Activated naive CD8-positive, alpha-beta T cell treated with anti-CD3 and anti-CD28 coated beads for 36 hours (primary cell): ENCODE measurements at regions not wholly inside any gene's neighbourhood (a gene's known extent, or its start where the extent isn't known, plus 50 kb on each side); places are given as distances from the start of the nearest gene placed in this dataset.

Experiments used
- DNase-seq: peaks from one replicate; pipeline ENCODE4 v3.0.0; 2021
- H3K27ac Mint-ChIP-seq: one replicate; pipeline ENCODE4 v1.8.0; 2022; ENCODE audit warnings: mild to moderate bottlenecking, moderate library complexity, mixed read lengths
- H3K27me3 Mint-ChIP-seq: one replicate; pipeline ENCODE4 v1.8.0; 2022; ENCODE audit warnings: mild to moderate bottlenecking, mixed read lengths
- H3K36me3 Mint-ChIP-seq: one replicate; pipeline ENCODE4 v1.8.0; 2021; ENCODE audit warnings: mild to moderate bottlenecking, mixed read lengths
- H3K4me1 Mint-ChIP-seq: one replicate; pipeline ENCODE4 v1.8.0; 2021; ENCODE audit warnings: mixed read lengths
- H3K4me3 Mint-ChIP-seq: one replicate; pipeline ENCODE4 v1.8.0; 2022; ENCODE audit warnings: mild to moderate bottlenecking, moderate library complexity, mixed read lengths
- H3K9me3 Mint-ChIP-seq: one replicate; pipeline ENCODE4 v1.8.0; 2022; ENCODE audit warnings: mixed read lengths

DNA sequence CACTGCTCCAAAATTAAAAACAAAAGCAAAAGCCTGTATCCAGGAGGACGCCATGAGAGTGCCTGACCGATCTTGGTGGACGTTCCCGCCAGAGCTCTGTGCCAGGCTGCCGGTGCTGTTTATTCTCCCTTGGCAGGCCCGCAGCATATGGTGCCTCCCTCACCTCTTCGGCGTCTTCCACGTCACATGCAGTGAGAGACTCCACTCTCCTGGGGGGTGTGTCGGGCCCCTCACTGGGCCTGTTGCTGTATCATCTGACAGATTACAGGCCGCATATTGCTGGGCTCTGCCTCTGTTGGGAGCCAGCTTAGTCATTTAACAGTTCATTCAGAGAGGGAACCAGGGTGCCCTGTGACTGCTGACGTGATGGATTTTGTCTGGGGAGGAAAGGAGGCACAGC is 86.4 kb upstream of the ARRDC4 start:
- no peaks in the 10 kb centered on the region for H3K36me3 Mint-ChIP-seq
- no peak overlapping the region for H3K4me3 Mint-ChIP-seq
- H3K27ac Mint-ChIP-seq: no peak overlapping the region
- DNase-seq: no peak
- H3K4me1 Mint-ChIP-seq: no peaks in the 10 kb centered on the region
- peaks cover 16% of the 10 kb centered on the region for H3K27me3 Mint-ChIP-seq
- no peaks in the 10 kb centered on the region for H3K9me3 Mint-ChIP-seq

DNA sequence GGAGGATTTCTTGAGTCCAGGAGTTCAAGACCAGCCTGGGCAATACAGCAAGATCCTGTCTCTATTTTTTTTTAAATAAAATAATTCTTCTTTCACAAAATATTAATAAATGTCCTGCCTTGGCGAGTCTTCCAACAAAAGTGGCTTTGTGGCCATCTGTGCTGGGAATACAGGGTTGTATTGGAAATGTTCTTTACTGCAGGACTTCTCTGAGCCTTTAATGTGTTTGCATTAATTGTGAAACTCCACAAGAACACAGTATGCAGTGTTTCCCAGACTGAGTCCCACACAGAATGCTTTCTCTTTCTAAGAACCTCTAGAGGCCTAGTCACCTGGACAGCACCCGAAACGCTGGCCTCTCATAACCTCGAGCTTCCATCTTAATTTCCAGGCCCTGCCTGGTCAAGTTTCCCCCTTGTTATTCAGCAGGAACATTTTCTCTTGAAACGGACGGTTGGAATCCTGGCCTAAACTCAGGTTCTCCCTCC is 85.4 kb upstream of the ARRDC4 start:
- no peaks in the 10 kb centered on the region for H3K9me3 Mint-ChIP-seq
- no peaks in the 10 kb centered on the region for H3K36me3 Mint-ChIP-seq
- peaks cover 23% of the 10 kb centered on the region for H3K27me3 Mint-ChIP-seq
- H3K27ac Mint-ChIP-seq: no peak overlapping the region
- H3K4me3 Mint-ChIP-seq: no peak overlapping the region
- no peaks in the 10 kb centered on the region for H3K4me1 Mint-ChIP-seq
- DNase-seq: no peak

DNA sequence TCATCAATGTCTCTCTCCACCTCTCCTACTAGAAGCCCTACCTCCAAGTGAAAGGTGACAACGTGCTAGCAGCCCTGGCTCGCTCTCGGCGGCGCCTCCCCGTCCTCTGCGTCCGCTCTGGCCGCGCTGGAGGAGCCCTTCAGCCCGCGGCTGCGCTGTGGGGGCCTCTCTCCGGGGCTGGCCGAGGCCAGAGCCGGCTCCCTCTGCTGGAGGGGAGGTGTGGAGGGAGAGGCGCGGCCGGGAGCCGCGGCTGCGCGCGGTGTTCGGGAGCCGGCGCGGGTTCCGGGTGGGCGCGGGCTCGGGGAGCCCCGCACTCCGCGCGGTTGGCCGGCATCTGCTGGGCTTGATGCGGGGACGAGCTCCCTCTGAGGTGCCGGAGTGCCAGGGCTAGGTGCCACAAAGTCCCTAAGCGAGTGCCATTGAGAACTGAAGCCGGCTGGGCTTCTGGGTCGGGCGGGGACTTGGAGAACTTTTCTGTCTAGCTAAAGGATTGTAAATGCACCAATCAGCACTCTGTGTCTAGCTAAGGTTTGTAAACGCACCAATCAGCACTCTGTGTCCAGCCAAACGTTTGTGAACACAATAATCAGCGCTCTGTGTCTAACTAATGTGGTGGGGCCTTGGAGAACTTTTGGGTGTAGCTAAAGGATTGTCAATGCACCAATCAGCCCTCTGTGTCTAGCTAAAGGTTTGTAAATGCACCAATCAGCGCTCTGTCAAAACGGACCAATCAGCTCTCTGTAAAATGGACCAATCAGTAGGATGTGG is 84.8 kb upstream of the ARRDC4 start:
- peak; percentile 6 for DNase-seq
- Mint-ChIP-seq H3K27me3 (peaks cover 27% of the 10 kb centered on the region), H3K4me1 (no peaks in the 10 kb centered on the region), H3K36me3 (no peaks in the 10 kb centered on the region), H3K9me3 (no peaks in the 10 kb centered on the region), H3K4me3 (peak overlapping the region; percentile 22), H3K27ac (no peak overlapping the region)

DNA sequence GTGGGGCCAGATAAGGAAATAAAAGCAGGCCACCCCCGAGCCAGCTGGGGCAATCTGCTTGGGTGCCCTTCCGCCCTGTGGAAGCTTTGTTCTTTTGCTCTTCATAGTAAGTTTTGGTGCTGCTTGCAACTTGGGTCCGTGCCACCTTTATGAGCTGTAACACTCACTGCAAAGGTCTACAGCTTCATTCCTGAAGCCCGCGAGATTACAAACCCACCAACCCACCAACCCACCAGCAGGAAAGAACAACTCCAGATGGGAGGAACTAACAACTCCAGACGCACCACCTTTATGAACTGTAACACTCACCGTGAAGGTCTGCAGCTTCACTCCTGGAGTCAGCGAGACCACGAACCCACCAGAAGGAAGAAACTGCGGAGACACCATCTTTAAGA is 84.2 kb upstream of the ARRDC4 start:
- no peaks in the 10 kb centered on the region for H3K36me3 Mint-ChIP-seq
- no peak overlapping the region for H3K27ac Mint-ChIP-seq
- H3K4me1 Mint-ChIP-seq: no peaks in the 10 kb centered on the region
- H3K9me3 Mint-ChIP-seq: no peaks in the 10 kb centered on the region
- DNase-seq: no peak
- peaks cover 29% of the 10 kb centered on the region for H3K27me3 Mint-ChIP-seq
- peak overlapping the region; percentile 22 for H3K4me3 Mint-ChIP-seq

- H3K4me3 Mint-ChIP-seq: no peak overlapping the region
- no peaks in the 10 kb centered on the region for H3K9me3 Mint-ChIP-seq
- no peaks in the 10 kb centered on the region for H3K36me3 Mint-ChIP-seq
- peaks cover 27% of the 10 kb centered on the region for H3K27me3 Mint-ChIP-seq
- H3K27ac Mint-ChIP-seq: no peak overlapping the region
- DNase-seq: no peak
- H3K4me1 Mint-ChIP-seq: no peaks in the 10 kb centered on the region
These were observed 79.0 kb upstream of the ARRDC4 start for GRCh38 chr15:97881346-97881965.

- Mint-ChIP-seq H3K4me1 (no peaks in the 10 kb centered on the region), H3K4me3 (no peak overlapping the region), H3K27ac (no peak overlapping the region), H3K27me3 (peaks cover 12% of the 10 kb centered on the region), H3K36me3 (no peaks in the 10 kb centered on the region), H3K9me3 (no peaks in the 10 kb centered on the region)
- no peak for DNase-seq
These were observed 75.9 kb upstream of the ARRDC4 start for GRCh38 chr15:97884513-97885131.

GRCh38 chr15:97890307-97890706 is 70.2 kb upstream of the ARRDC4 start:
- DNase-seq: no peak
- Mint-ChIP-seq H3K4me3 (no peak overlapping the region), H3K36me3 (no peaks in the 10 kb centered on the region), H3K27ac (no peak overlapping the region), H3K4me1 (no peaks in the 10 kb centered on the region), H3K27me3 (peaks cover 15% of the 10 kb centered on the region), H3K9me3 (no peaks in the 10 kb centered on the region)

DNA sequence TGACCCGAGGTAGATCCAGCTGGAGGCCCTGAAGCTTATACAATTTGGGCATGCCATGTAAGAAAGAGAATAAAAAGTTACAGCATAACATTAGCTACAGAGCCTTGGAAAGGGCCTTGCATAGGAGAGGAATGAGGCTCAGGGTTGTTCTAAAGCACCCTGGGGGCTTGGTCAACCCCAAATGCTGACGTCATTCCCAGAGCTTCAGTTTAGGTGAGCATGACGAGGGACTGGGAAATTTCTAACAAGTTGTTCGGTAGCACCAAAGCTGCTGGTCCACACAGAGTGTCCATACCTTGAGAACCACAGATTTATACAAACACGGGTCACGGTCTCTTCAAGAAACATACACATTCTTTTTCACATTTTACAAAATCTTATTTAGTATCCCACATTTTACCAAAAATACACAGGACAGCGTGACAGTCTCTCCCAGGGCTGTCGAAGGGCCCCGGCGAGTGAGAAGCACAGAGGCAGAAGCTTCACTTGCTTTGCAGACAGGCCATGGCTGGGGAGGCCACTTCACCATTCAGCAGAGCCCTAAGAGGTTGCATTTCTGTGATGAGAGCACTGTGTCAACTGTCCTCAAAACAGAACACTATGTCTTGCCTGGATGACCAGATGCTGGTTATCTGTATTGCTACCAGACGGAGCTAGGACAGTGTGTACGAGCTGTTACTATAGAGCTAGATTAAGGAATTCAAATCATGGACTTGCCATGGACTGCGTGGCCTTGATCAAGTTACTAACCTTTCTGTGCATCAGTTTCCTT is 68.2 kb upstream of the ARRDC4 start:
- no peak overlapping the region for H3K4me3 Mint-ChIP-seq
- DNase-seq: no peak
- peaks cover 21% of the 10 kb centered on the region for H3K27me3 Mint-ChIP-seq
- no peaks in the 10 kb centered on the region for H3K36me3 Mint-ChIP-seq
- no peaks in the 10 kb centered on the region for H3K4me1 Mint-ChIP-seq
- no peaks in the 10 kb centered on the region for H3K9me3 Mint-ChIP-seq
- H3K27ac Mint-ChIP-seq: no peak overlapping the region

- DNase-seq: no peak
- H3K27ac Mint-ChIP-seq: no peak overlapping the region
- peaks cover 21% of the 10 kb centered on the region for H3K27me3 Mint-ChIP-seq
- H3K4me3 Mint-ChIP-seq: no peak overlapping the region
- H3K36me3 Mint-ChIP-seq: no peaks in the 10 kb centered on the region
- H3K4me1 Mint-ChIP-seq: no peaks in the 10 kb centered on the region
- no peaks in the 10 kb centered on the region for H3K9me3 Mint-ChIP-seq
These were observed 66.5 kb upstream of the ARRDC4 start for GRCh38 chr15:97893967-97894366.

GRCh38 chr15:97899981-97900380 is 60.5 kb upstream of the ARRDC4 start:
- no peak for DNase-seq
- Mint-ChIP-seq H3K4me1 (peaks cover 3% of the 10 kb centered on the region), H3K9me3 (no peaks in the 10 kb centered on the region), H3K27ac (no peak overlapping the region), H3K4me3 (no peak overlapping the region), H3K27me3 (peaks cover 44% of the 10 kb centered on the region), H3K36me3 (no peaks in the 10 kb centered on the region)

GRCh38 chr15:97902140-97902780 is 58.2 kb upstream of the ARRDC4 start:
- Mint-ChIP-seq H3K4me3 (no peak overlapping the region), H3K4me1 (peaks cover 3% of the 10 kb centered on the region), H3K9me3 (no peaks in the 10 kb centered on the region), H3K36me3 (no peaks in the 10 kb centered on the region), H3K27me3 (peaks cover 38% of the 10 kb centered on the region), H3K27ac (no peak overlapping the region)
- no peak for DNase-seq

- Mint-ChIP-seq H3K27me3 (peaks cover 38% of the 10 kb centered on the region), H3K4me1 (peaks cover 3% of the 10 kb centered on the region), H3K4me3 (no peak overlapping the region), H3K36me3 (no peaks in the 10 kb centered on the region), H3K9me3 (no peaks in the 10 kb centered on the region), H3K27ac (no peak overlapping the region)
- DNase-seq: no peak
These were observed 56.9 kb upstream of the ARRDC4 start for GRCh38 chr15:97903560-97903959.

GRCh38 chr15:97903971-97904572 is 56.4 kb upstream of the ARRDC4 start:
- Mint-ChIP-seq H3K27ac (no peak overlapping the region), H3K9me3 (no peaks in the 10 kb centered on the region), H3K4me3 (no peak overlapping the region), H3K27me3 (peaks cover 38% of the 10 kb centered on the region), H3K36me3 (no peaks in the 10 kb centered on the region), H3K4me1 (peaks cover 3% of the 10 kb centered on the region)
- peak; percentile 26 for DNase-seq

- H3K9me3 Mint-ChIP-seq: no peaks in the 10 kb centered on the region
- no peaks in the 10 kb centered on the region for H3K4me1 Mint-ChIP-seq
- no peaks in the 10 kb centered on the region for H3K36me3 Mint-ChIP-seq
- H3K4me3 Mint-ChIP-seq: no peak overlapping the region
- peaks cover 31% of the 10 kb centered on the region for H3K27me3 Mint-ChIP-seq
- DNase-seq: peak; percentile 56
- H3K27ac Mint-ChIP-seq: no peak overlapping the region
These were observed 51.1 kb upstream of the ARRDC4 start for GRCh38 chr15:97909291-97909891.
